ENCODE measurements at regions not wholly inside any gene's neighbourhood (a gene's known extent, or its start where the extent isn't known, plus 50 kb on each side); places are given as distances from the start of the nearest gene placed in this dataset.

DNA sequence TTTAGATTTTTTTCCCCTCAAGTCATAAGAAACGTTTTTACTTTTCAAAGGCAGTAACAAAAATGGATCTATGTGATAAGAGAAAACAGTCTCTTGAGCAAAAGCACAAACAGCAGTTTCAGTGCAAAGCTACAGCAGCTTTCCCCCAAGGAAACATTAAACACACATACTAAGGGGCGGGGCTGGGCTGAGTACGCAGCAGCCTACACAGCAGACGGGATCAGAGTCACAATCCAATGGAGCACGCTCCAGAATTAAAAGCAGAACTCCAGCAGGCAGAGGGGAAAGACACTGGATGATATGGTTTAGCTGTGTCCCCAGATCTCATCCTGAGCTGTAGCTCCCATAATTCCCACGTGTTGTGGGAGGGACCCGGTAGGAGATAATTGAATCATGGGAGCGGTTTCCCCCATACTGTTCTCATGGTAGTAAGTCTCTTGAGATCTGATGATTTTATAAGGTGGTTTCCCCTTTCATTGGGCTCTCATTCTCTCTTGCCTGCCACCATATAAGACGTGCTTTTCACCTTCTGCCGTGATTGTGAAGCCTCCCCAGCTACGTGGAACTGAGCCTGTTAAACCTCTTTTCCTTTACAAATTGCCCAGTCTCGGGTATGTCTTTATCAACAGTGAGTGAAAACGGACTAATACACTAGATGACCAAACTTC, 116.2 kb upstream of the SLCO3A1 start:
- no peak for DNase-seq (ENCODE audit: low read depth in 2 of 2)

DNA sequence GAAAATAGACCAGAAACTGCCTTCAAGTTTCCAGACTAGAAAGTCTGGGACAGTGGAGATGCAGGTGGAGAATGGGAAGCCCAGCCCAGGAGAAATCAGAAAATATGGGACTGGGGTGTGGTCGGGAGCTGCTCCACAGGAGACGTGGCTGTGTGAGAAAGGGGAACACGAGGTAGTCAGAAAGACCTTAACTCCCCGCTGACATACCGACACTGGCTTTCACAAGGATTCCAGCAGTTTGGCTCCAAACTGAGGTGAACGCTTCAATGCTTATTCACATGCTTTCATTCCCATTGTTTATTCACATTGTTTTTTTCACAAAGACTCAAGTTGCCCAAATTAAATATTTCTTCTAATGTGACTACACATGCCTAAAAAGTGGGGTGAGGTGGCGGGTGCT, 111.5 kb upstream of the SLCO3A1 start:
- no peak for DNase-seq (ENCODE audit: low read depth in 2 of 2)

DNA sequence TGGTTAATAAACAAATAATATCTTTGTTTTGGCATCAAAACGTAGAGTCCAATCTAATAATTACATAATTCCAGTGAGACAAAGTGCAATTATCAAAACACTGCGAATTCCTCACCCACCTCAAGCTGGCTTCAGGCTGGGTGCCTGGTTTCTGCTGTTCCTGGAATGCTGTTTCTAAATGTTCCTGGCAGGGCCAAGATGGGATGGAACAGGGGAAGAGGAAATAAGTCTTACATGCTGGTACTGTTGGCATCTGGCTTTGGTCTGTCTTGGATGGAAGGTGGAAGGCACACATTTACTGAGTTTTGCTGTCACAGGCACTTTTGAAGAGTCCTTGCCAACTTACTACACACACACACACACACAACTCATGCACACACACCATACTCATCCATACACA, 101.9 kb upstream of the SLCO3A1 start:
- DNase-seq (ENCODE audit: low read depth in 2 of 2) = no peak

DNA sequence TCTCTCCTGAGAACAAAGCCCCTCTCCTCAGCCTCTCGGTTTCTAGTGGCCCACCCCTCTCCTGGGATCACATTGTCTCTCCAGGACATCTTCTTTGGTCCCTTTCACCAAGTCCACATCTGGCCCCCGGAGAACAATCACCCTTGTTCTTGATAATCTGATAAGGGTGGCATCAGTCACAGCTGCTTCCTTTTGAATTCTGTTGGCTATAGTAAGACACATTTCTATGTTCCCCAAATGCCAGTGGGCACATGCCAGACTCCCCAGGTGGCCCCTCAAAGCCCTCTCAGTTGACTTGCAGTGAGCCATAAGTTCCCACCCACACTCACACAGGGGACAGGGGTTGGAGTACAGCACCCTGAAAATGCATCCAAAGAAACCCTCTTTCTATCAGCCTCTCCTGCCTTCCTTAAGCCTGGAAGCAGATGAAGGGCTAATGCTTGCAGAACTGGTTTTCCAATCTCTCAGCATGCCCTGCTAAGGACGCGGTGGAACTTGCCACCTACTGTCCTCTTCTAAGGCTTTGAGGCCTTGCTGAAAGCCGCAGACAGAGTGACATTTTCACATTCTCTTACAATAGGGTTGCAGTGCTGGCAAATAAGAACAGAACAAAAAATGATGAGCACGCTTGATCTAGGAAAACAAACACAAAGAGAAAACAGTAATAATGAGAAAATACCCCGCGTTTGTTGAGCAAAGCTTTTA, 101.3 kb upstream of the SLCO3A1 start:
- DNase-seq (ENCODE audit: low read depth in 2 of 2) = no peak

DNA sequence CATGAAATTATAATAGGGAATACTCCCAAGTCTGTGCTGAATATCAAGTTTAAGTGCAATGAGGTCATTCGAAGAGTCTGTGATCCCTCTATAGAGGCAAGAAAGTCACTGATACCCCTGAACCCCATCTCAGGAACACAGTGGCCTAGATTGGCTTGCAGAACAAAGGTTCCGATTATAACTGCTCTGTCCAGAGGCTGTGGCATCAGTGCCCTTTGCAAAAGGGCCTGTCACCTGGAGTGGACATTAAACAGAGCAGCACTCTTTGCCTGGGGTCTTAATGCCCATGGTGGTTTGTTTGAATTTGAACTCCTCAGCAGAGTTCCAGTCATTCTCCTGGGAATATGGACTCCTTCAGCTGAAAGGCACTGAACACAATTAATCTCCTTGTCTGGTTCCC, 93.9 kb upstream of the SLCO3A1 start:
- no peak for DNase-seq (ENCODE audit: low read depth in 2 of 2)

DNA sequence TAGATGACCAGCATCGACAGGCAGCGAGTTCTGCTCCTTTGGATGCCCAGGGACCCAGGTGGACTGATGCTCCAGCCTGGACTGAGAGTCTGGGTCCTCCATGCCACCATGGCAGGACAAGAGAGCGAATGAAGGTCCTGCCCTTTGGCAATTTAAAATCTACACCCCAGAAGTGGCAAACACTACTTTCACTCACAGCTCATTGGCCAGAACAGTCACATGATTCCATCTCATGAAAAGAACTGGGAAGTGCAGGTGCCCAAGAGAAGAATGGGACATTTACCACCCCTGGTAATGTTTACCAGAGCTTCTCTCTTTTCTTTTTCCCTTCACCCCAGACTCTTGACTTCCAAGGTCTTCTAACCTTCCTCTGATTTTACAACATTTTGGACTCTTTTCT, 87.8 kb upstream of the SLCO3A1 start:
- no peak for DNase-seq (ENCODE audit: low read depth in 2 of 2)

DNA sequence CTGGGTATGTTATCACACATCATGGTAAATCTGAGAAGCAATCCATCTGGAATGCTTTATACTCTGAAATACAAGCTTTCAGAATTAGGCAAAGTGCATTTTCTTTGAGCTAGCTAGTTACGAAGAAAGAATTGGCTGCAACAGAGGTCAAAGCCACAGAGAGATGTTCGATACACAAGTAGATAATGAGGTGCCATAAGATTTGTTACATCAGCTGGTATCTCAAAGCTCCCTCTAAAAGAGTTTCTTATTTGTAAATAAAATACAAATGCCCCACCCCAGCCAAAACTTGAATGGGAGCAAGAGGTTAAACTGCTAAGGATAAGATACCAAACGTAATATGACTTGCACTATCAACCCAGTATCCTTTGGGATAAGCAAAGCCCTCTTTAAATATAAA, 84.0 kb upstream of the SLCO3A1 start:
- DNase-seq (ENCODE audit: low read depth in 2 of 2) = no peak

DNA sequence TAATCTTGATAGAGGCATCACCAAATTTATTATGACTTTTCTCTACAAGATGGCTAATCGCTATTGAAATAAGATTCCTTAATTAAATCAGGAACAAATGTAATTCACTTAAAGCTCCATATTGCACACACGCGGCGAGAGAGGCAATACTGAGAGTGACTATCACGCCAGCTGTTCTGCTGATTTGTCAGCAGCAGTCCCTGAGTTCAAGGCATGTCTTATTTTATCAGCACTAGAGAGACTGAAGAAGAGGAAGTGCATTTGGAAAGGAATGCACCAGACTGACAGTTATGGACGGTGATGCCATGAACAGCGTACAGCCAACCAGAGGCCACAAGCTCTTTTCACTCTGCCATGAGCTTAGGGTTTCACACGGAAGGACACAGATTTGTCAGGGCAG, 83.6 kb upstream of the SLCO3A1 start:
- no peak for DNase-seq (ENCODE audit: low read depth in 2 of 2)

DNA sequence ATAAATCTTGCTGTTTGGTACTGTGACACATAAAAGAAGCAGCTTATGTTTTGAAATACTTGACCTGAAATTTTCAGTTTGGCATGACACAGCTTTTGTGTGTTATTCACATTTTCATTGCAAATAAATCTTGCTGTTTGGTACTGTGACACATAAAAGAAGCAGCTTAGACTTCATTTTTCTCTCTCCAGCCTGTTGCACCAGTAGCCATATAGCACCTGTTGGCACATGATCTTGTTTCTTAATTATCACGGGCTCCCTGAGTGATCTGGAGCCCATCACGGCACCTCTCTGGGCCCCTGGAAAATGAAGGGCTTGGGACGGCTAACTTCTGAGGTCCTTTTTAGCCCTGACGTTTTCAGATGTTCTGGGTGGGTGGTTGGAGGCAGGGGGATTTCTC, 77.4 kb upstream of the SLCO3A1 start:
- DNase-seq (ENCODE audit: low read depth in 2 of 2) = no peak

DNA sequence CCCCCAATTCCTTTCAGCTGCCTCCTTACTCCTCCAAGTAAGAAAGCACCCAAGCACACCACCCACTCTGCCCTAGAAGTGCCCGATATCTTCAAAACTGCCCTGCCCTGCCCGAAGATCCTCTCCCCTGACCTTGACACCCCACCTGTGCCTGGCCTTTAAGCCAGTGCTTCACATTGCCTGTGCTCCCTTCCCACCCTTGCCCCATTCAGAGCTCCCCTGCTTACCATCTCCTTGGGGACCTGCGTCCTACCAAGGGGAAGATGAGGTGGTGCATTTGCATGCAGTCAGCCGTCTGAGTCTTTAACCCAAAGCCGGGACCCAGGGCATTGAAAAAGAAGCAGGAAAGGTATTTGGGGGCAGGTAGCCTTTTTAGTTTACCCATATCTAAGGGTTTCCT, 73.5 kb upstream of the SLCO3A1 start:
- DNase-seq (ENCODE audit: low read depth in 2 of 2) = no peak

DNA sequence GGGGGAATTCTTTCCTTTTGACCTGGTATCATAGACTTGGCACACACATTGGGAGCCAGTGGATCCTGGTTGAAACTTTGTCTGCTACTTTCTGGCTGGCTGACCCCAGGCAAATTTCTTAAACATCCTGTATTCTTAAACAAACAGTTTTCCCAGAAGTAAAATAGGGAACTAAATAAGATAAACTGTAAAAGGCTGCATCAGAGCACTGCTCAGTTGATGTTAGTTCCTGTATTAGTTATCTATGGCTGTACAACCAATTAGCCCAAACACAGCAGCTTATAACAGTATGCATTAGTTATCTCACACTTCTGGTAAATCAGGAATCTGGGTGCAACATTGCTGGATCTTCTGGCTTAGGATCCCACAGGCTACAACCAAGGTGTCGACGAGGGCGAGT, 73.1 kb upstream of the SLCO3A1 start:
- no peak for DNase-seq (ENCODE audit: low read depth in 2 of 2)

DNA sequence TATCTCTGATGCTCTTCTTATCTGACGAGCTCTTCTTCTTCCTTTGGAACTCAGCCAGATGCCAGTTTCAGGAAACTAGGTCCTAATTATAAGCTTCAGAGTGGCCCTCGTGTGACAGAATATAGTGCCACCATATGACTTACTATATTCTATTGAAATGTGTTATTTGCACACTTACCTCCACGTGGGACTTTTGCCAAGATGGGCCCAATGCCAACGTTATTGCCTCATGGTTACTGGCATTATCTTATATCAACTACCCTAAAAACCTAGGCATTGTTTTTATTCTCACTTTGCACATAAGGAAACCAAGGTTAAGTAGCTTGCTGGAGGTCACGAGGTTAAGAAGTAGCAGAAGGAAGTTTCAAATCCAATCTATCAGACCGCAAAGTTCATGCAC, 71.3 kb upstream of the SLCO3A1 start:
- no peak for DNase-seq (ENCODE audit: low read depth in 2 of 2)

DNA sequence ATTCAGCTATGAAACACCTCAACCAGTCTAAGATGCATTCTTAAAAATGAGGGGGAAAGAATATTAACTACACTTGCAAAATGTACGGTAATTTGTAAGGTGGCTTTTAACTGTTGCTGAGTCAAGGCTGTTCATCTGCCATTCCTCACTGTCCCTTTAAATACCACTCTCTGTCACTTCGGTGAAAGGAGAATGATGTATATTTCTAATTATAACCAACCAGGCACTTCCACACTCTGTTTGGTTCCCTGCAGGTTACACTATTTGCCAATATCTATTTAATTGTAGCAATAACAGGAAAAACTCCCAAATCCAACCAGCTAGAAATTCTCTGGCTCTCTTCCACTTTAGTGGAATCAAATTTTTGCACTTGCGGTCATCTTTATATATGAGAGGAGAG, 70.5 kb upstream of the SLCO3A1 start:
- no peak for DNase-seq (ENCODE audit: low read depth in 2 of 2)

DNA sequence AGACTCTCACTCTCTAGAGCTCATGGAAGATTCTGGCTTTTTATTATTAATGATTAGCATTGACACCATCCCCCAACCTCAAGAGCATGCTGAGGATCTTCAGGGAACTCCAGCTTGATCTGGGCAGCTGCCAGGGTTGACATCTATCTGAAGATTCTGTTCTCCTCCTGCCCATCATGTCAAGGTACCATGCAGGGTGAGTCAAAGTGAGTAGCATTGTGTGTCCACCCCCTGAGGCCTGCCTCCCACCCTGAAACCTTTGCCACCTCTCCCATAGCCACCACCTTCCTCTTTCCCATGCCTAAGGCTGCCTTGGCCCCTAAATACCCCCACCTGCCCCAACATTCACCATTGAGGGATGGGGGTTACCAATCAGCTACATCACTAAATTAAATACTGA, 70.1 kb upstream of the SLCO3A1 start:
- no peak for DNase-seq (ENCODE audit: low read depth in 2 of 2)

DNA sequence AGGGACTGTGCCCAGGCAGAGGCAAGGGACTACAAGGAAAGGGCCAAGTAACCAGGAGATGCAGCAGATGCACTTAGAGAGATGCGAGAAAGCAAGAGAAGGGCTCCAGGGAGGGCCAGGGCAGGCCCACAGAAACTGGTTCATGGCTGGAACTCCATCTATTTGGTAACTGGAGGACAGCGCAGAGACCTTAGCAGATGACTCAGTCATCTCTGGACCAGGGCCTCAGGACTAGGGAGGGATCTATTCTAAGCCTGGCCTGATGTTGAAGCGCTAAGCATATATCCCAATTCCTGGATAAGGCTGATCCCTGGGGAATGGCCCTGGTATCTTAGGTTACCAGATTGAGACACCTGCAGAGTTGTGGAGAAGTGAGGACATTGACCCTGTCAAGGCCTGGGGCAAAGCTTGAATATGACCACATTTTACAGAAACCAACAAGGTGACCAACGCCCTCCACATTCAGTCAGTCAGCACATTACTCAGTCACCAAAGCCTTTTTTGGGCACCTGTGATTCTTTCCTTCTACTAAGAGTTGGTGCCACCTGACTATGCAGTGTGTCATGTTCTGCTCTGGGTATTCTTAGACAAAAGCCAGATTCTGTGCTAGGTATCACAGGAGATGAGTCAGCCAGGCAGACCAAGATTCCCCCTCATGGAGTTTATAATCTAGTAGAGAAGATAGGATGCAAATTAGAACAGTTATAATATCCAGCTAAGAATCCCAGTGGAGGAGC, 68.4 kb upstream of the SLCO3A1 start:
- no peak for DNase-seq (ENCODE audit: low read depth in 2 of 2)

DNA sequence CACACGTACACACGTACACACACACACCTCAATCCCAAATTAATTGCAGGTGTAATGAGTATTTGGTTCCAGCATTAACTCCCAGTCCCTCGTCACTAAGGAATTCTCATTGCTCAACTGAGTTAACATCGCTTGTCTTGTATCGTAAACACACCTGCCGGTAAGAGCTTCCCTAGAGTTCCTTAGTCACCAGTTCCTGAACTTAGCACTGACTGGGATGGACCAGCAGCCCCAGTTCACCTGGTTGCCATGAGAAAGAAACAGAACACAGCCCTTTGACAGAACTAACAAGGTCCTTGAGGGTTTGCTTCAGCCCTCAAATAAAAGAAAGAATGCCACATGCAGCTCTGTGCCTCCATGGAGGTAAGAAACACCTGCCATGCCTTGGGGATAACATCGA, 66.3 kb upstream of the SLCO3A1 start:
- DNase-seq (ENCODE audit: low read depth in 2 of 2) = no peak

DNA sequence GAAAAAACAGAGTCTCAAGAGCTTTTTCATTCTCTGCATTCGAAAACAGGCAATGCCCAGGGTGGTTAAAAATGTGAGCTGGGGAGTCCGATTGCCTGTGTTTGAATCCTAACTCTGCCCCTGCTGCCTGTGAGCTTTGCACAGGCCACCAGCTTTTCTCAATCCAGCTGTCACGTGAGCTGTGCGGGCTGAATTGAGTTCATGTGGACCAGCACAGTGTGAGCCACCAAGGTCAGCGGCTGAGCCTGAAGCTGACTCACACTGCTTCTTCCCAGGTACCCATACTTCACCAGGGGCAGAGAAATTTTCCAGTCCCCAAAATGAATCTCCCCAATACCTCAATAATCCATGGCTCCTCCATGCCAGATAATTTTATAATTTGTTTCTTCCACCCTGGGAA, 64.4 kb upstream of the SLCO3A1 start:
- no peak for DNase-seq (ENCODE audit: low read depth in 2 of 2)

DNA sequence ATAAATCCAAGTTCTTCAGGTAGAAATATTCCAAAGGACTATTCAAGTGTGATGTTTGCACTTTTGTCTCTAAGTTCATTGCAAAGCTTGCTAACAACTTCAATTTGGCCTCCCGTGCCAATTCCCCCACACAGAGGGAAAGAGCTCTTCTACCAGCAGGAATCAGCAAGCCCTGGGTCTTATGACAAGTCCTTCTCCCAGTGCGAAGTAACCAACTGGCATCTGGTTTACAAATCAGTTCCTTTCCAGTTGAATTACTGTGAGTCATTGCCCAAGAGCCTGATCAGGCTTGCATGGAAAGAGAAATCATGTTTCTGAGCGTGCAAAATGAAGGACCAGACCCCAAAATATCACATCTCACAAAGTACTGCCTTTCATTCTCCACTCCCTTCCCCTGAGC, 62.7 kb upstream of the SLCO3A1 start:
- DNase-seq (ENCODE audit: low read depth in 2 of 2) = no peak

DNA sequence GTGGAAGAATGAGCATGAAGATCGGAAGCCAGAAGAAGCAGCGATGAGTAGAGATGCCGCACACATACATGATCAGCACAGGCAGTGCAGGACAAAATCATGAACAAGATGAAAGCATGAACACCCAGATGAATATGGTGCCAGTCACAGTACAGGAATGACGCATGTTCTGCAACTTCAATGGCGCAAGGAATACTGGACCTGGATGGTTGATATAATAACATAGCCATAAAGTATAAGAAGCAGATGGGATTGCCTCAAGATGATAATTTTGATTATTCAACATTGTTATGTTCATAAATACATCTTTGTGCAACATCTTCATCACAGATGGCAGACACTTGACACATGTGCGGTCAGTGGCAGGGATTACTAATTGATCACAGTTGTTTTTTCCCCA, 59.7 kb upstream of the SLCO3A1 start:
- DNase-seq (ENCODE audit: low read depth in 2 of 2) = no peak

DNA sequence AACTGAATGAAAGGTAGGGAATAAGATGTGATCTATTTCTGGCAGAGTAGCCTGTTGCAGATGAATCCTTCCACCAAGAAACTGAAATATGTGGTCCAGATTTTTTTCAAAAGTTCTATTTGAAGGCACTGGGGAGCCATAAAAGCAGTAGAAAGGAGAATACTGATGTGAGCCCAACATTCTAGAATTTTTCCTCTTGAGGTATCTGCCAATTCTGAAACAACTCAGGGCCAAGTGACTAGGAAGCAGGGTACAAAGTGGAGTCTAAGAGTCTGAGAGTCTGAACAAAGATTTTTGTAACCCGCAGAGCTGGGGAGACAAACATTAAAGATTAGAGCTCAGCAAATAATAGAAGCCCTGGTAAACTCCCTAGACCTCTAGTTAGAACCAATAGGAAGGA, 58.3 kb upstream of the SLCO3A1 start:
- DNase-seq (ENCODE audit: low read depth in 2 of 2) = no peak

DNA sequence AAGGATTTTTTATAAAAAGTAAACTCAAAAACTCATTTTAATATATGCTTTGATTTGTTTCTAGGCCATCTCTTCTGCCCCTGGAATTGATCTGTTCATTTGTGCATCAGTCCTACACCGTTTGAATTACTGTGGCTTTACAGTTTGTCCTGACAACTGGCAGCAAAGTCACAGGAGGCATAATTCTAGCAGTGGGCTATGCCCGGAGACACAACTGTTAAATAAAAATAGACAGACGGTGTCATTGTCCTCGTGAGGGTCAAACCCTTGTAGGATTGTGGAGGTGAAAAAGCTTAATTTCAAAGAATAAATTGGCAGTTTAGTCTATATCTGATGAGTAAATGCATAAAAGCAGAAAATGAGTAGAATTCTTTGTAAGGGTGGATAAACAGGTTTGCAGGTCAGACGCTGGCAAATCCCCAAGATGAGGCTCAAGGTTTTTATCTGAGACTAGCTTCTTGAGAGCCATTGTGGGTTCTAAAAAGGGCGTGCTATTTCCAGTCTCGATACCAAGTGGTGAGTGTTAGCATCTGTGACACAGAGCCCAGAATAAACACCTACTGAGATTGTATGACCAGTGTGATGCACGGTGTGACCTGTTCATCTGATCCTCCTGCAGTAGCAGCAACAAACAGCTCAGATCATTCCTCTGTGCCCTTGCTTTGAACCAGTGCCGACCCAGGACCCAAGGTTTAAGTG, 51.5 kb upstream of the SLCO3A1 start:
- no peak for DNase-seq (ENCODE audit: low read depth in 2 of 2)

DNA sequence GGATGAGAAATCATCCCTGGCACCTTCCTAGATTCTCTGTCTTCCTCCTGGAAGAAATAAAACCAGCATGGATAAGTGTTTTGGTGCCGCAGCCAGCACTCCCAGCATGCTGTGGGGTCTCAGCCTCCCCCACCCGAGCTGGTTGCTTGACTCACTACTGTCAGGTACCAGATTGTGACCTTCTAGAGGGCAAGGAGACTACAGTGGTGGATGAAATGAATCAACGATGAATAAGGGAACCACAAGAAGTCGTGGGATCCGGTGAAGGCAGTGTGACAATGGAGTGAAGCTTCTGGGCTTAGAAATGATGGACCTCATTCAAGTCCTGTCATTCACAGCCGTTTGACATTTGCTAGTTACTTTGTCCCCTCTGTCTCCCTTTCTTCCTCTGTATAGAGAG, 50.2 kb upstream of the SLCO3A1 start:
- no peak for DNase-seq (ENCODE audit: low read depth in 2 of 2)
